ENCODE measurements at regions not wholly inside any gene's neighbourhood (a gene's known extent, or its start where the extent isn't known, plus 50 kb on each side); places are given as distances from the start of the nearest gene placed in this dataset.

DNA sequence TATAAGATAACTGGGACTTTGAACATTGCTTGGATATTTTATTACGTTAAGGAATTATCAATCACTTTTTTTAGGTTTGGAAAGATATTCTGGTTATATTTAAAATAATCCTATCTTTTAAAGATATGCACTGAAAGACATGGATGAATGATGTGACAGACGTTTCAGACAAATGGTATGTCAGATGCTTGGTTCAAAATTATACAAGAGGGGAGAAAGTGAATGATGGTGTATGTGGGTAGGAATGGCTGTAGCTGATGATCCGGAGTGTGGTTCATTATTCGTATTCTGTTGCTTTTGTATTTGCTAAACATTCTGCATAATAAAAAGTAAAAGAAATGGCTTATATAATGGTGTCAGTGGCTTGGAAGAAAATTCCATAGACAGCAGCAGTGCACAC lies 51.0 kb upstream of the SNRPB2 start:
- Histone ChIP-seq H4K8ac (ENCODE audit: extremely low read depth, insufficient read depth, low read length) (no peak overlapping the region), H4K91ac (replicated peaks; ENCODE audit: insufficient read length, low read length) (no peak overlapping the region), H3K27ac (ENCODE audit: low read depth, low read length) (no peak overlapping the region), H3K27me3 (replicated peaks in 1 of 4; ENCODE audit: control insufficient read depth in 3 of 4, extremely low read depth in 1 of 4, insufficient read depth in 3 of 4, low read length in 3 of 4) (no peaks in the 10 kb centered on the region), H3K4me1 (replicated peaks in 1 of 4; ENCODE audit: control insufficient read depth in 3 of 4, insufficient read depth in 4 of 4, low read length in 3 of 4) (no peaks in the 10 kb centered on the region), H3K23ac (ENCODE audit: insufficient read length) (no peak overlapping the region), H2BK15ac (ENCODE audit: low read length) (no peak overlapping the region), H3K23me2 (ENCODE audit: low read depth, low read length) (no peaks in the 10 kb centered on the region), H2AFZ (ENCODE audit: low read length) (no peak overlapping the region), H3K14ac (ENCODE audit: insufficient read length) (no peak overlapping the region), H3K79me1 (ENCODE audit: low read depth, low read length) (no peaks in the 10 kb centered on the region), H3K4ac (replicated peaks; ENCODE audit: insufficient read length, low read depth, low read length) (no peak overlapping the region), H2BK12ac (ENCODE audit: low read depth, low read length) (no peak overlapping the region), H3K9me3 (ENCODE audit: insufficient read depth in 2 of 2, low read depth in 1 of 2, low read length in 1 of 2) (no peaks in the 10 kb centered on the region), H3K9ac (replicated peaks in 1 of 4; ENCODE audit: extremely low read depth in 1 of 4, low read depth in 3 of 4, low read length in 3 of 4) (no peak overlapping the region), H3K36me3 (ENCODE audit: control insufficient read depth in 2 of 4, insufficient read depth in 4 of 4, low read length in 3 of 4) (no peaks in the 10 kb centered on the region), H2AK5ac (ENCODE audit: low read depth, low read length) (no peak overlapping the region), H2BK120ac (replicated peaks; ENCODE audit: low read depth, low read length) (no peak overlapping the region), H2BK5ac (ENCODE audit: low read depth, low read length) (no peak overlapping the region), H4K20me1 (replicated peaks in 1 of 2; ENCODE audit: control insufficient read depth in 1 of 2, insufficient read depth in 2 of 2, low read length in 2 of 2) (no peaks in the 10 kb centered on the region), H3K56ac (replicated peaks; ENCODE audit: insufficient read length, low read depth, low read length) (no peak overlapping the region), H2BK20ac (ENCODE audit: low read length) (no peak overlapping the region), H3K79me2 (ENCODE audit: control insufficient read depth in 1 of 2, insufficient read depth in 2 of 2, low read length in 2 of 2) (no peaks in the 10 kb centered on the region), H3K4me3 (ENCODE audit: extremely low read depth in 1 of 4, insufficient read depth in 2 of 4, low read depth in 3 of 4, low read length in 4 of 4) (no peak overlapping the region), H3K4me2 (ENCODE audit: insufficient read depth in 1 of 2, low read depth in 2 of 2, low read length in 2 of 2) (no peak overlapping the region), H3K18ac (ENCODE audit: extremely low read depth, low read length) (no peak overlapping the region), H4K5ac (ENCODE audit: insufficient read length, low read depth, low read length) (no peak overlapping the region)
- FAIRE-seq (no peak), DNase-seq (ENCODE audit: low read depth in 1 of 2, low spot score in 2 of 2) (no peak)
- TF ChIP-seq EGR1 (IDR thresholded peaks at IDR 0.05; ENCODE audit: borderline replicate concordance, low read depth, low read length) (no peak), CEBPB (IDR thresholded peaks at IDR 0.05; ENCODE audit: low read depth, low read length) (no peak), KDM4A (IDR thresholded peaks at IDR 0.05; ENCODE audit: low read depth, low read length, severe bottlenecking) (no peak), SP1 (IDR thresholded peaks at IDR 0.05; ENCODE audit: low read depth, low read length) (no peak), SAP30 (IDR thresholded peaks at IDR 0.05; ENCODE audit: insufficient read depth, insufficient replicate concordance, low read length) (no peak), GTF2F1 (IDR thresholded peaks at IDR 0.05; ENCODE audit: borderline replicate concordance, low read depth, low read length) (no peak), POU5F1 (IDR thresholded peaks at IDR 0.05; ENCODE audit: low read depth, low read length) (no peak), POLR2AphosphoS5 (IDR thresholded peaks at IDR 0.05; ENCODE audit: low read depth, low read length) (no peak), CBX8 (IDR thresholded peaks at IDR 0.05; ENCODE audit: borderline replicate concordance, low read depth, low read length) (no peak)
- TF ChIP-seq, protein P1, sequence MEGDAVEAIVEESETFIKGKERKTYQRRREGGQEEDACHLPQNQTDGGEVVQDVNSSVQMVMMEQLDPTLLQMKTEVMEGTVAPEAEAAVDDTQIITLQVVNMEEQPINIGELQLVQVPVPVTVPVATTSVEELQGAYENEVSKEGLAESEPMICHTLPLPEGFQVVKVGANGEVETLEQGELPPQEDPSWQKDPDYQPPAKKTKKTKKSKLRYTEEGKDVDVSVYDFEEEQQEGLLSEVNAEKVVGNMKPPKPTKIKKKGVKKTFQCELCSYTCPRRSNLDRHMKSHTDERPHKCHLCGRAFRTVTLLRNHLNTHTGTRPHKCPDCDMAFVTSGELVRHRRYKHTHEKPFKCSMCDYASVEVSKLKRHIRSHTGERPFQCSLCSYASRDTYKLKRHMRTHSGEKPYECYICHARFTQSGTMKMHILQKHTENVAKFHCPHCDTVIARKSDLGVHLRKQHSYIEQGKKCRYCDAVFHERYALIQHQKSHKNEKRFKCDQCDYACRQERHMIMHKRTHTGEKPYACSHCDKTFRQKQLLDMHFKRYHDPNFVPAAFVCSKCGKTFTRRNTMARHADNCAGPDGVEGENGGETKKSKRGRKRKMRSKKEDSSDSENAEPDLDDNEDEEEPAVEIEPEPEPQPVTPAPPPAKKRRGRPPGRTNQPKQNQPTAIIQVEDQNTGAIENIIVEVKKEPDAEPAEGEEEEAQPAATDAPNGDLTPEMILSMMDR (IDR thresholded peaks at IDR 0.05; ENCODE audit: control extremely low read depth in 1 of 3, insufficient read depth in 1 of 3, low read depth in 1 of 3, low read length in 3 of 3) = no peak
- ChIA-PET POLR2A (ENCODE audit: partially characterized antibody) (no interaction called here), CTCF (ENCODE audit: partially characterized antibody) (no interaction called here)
- 82% methylated on average over 4 of the region's 4 CpGs; no CpG with 5 or more reads in 1 of the 2 experiments for WGBS, 2 experiments (ENCODE audit: extremely low coverage in 1 of 2, insufficient coverage in 1 of 2, insufficient read length in 1 of 2, insufficient replicate concordance in 2 of 2, low coverage in 1 of 2, low lambda C conversion rate in 2 of 2, missing lambda C conversion rate in 1 of 2)
